Embryonic facial prominence (tissue), 1 donor: ENCODE measurements at regions not wholly inside any gene's neighbourhood (a gene's known extent, or its start where the extent isn't known, plus 50 kb on each side); places are given as distances from the start of the nearest gene placed in this dataset.

Source experiments
- DNase-seq: peaks from one replicate; pipeline ENCODE4 v3.0.0-alpha.2; 2016; ENCODE audit errors: extremely low spot score

DNA sequence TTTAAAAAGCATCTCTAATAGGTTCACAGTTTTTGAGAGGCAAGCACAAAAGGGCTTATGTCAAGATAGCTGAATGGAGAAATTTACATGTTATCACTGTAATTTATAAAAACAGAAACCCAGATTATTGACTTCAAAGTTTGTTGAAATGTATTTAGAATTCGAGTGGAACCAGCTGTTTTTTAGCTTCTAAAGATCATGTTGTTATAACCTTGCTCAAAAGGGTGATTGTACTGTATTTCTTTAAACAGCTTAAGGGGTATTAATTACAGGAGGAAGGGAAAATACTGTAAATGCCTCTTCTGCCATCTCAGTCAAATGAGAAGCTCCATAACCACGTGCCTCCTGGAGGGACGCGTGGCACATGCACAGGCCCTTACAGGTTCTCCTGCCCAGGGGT lies 156.2 kb upstream of the MGMT start:
- DNase-seq, result no peak

DNA sequence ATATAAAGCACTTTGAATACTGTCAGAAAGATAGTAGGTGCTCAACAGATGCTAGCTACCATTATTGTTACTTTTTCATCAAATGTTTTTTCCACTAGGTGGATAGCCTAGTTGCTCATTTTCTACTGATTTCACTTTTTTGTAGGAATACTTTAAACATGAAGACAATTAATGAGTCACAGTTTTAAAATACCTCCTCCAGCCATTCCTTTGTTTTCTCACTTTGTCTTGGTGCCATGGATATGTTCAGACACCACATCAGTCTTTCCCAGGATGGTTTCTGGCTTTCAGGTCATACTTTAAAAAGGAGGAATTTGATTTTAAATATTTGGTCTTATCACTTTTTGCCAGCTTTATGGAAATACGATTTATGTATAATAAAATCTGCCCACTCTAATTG lies 147.1 kb upstream of the MGMT start:
- DNase-seq, result no peak

DNA sequence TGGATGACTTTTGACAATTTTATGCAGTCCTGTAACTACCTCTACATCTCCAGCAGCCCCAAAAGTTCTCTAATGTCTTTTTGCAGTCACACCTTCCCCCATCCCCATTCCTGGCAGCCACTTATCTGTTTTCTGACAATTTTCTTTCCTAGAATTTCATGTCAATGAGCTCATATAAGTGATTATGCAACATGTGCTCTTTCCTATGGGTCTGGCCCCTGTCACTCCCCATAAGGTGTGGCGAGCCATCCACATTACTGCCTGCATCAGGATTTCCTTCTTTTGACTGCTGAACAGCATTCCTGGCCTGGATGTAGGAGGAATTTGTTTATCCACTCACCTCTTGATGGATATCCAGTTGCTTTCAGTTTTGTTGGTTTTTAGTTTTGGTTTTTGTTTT lies 146.7 kb upstream of the MGMT start:
- DNase-seq, result no peak

DNA sequence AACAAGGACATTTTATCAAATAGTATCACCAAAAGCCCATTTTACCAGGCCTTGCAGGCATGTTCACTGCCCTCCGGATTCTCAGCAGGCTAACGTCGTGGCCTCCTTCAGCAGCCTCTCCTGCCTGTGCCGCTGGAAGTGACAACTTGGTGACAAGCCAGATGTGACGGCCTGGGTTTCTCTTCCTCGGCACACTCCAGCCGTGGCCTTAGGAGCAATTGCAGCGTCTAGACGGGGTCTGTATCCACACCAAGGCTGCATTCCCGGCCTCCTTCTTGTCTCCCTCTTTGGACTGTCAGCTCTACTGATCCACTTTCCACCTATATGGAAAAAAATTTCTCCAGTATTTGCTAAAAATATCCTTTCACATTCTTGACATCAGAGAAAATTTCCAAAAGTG lies 145.3 kb upstream of the MGMT start:
- no peak for DNase-seq

DNA sequence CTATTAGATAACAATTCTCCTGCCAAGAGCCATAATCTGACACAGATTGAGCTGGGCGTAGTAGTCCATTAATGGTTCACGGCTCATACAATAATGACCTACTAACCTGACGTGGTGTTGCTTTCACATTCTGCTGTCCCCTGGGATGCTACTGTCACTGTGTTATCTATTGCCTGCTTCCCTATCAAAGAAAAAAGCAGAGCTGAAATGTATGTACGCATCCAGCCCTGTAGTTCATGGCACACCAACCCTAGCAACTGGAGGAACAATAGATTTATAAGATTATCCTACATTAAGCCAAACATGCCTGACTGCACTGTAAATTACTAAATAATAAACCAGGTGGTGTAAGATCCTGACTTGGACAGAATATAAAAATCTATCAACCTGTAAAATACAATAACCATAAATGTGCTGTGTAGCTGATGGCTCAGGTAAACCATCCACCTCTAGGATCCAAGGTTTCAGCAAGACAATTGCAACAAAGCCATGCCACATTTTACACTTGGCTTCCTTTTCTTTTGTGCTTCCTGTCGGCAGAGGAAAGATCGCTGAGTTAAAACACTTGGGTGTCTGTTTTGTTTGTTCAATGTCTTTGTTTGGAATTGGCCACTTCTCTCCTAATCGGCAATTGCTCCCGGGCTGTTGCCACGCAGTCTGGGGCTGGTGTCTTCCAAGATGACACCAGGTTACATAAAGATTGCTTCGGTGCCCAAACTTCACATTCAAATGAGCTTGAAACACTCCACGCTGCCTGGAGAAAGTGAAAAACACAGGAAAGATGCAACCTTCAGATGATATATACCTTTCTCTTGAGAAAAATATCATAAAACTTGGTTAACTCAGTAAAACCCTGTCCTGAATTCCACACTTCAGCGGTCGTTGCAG lies 143.9 kb upstream of the MGMT start:
- DNase-seq, result no peak

DNA sequence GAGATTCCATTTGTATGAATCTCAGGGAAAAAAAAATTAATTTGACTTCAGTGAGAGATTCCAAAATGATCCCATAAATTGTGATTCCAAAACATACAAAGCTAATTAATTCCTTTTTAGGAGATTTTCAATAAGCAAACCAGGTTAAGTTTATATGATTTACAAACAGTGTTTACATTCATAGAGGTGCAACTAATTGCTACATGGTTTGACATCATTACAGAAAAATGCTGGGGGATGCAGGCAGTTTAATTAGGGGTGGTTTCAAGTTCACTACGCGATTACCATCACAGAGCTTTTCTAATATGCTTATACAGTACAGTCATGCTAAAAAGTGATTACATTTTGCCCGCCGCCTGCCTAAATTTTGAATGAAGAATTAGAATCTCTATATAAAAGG lies 143.2 kb upstream of the MGMT start:
- no peak for DNase-seq

DNA sequence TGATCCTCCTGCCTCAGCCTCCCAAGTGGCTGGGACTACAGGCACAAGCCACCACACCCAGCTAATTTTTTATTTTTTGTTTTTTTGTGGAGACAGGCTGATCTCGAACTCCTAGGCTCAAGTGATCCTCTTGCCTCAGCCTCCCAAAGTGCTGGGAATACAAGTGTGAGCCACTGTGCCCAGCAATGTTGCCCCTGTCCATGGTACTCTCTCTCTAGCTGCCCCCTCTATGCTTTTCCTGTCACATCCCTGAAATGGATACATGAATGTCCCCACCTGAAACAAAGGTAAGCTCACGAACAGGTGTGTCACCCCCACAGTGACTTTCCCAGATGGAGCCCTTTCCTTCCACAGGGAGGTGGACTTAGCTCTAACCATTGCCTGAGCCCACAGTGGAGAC lies 141.1 kb upstream of the MGMT start:
- DNase-seq, result no peak

DNA sequence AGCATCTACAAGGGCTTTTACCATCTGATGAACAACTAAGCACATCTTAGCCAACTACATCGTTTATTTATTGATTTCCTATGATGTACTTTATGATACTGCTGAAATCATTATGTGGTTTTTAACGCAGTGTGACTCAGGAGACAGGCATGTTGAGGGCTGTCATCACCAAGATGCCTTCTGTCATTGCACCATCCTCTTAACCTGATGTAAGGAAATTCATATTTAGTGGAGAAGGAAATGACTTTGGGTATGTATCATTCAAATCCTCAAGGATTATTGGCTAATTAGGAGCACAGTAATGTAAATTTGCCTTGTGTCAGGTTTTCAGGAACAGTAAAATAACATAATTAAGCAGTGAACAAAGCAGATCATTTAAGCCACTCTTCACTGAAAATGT lies 138.5 kb upstream of the MGMT start:
- no peak for DNase-seq

DNA sequence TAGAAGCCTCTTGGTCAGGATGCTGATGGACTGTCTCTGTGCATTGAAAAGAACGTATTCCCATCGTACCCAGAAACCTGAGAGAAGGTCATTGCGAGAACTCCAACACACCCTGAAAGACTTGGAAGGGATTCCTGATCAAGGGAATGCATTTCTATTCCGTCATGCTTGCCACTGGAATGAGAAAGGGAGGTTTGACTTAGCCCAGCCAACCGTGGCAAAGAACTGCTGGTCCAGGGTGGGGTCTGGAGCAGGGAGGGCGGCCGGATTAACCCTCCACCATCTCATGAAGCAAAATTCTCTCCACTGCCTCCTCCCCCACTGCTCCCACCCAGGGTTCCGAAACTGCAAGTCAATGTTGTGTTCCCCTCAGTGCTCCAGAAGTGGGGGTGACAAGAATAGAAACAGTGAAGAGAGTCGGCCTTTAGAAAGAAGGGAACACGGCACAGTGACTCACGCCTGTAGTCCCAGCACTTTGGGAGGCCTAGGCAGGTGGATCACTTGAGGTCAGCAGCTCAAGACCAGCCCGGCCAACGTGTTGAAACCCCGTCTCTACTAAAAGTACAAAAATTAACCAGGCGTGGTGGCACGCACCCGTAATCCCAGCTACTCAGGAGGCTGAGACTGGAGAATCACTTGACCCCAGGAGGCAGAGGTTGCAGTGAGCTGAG lies 137.5 kb upstream of the MGMT start:
- no peak for DNase-seq

DNA sequence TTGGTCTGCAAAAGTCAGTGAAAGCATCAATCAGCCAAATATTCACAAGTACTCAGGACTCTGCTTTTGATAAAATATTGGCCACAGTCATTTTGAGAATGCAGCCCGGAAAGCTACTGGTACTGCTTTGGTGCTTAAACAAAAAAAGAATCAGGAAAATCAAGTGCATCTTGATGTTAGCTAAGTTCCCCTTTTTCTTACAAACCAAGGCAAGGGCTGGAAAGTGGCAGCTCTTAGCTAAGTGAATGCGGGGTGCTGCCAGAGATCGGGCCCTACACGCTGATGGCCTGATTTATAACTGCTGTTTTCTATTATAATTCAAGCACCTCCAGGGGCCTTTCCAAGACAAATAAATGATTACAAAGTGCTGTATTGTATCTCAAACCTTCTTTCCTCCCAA lies 136.8 kb upstream of the MGMT start:
- DNase-seq, result no peak

DNA sequence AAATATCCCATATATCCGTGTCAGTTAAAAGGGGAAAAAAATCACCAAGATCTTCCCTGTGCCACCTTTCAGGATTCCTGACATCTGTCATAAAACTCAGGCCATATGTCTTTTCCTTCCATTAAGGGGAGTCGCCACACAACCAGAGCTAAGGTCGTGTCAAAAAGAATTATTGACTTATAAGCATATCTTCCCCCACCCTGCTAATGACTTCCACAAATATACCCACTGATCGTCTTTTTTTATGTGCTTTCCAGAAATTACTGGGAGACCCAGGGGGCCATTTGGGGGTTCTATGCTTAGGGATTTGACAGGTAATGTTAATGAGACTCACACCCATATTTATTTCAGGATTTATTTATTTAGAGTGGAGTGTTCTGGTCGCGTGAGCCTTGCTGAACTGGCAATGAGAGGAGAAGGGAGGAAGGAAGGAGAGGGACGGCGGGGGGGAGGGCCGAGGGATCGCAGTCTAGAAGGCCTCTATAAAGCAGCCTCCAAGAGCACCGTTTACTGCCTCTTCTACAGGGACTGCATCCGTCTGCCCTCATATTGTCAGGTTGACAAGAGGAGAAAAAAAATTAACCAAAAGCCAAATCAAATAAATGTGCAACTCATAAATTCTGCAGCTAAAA lies 135.7 kb upstream of the MGMT start:
- no peak for DNase-seq

DNA sequence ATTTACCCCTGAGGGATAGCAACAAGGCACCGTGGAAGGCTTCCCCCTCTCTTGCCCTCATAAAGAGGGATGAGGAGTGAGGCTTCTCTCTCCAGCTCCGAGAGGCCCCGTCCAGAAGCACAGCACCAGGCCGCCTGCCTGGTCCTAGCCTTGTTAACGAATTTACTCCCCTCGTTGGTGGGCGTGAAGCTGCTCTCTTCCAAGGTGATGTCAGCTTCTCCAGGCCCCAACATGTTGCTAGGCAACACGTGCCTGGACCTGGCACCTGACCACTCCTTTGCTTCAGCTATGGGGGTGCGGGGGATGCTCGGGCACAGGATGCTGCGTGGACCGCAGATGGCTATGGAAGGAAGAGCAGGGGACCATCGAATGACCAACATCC lies 135.2 kb upstream of the MGMT start:
- DNase-seq, result no peak

DNA sequence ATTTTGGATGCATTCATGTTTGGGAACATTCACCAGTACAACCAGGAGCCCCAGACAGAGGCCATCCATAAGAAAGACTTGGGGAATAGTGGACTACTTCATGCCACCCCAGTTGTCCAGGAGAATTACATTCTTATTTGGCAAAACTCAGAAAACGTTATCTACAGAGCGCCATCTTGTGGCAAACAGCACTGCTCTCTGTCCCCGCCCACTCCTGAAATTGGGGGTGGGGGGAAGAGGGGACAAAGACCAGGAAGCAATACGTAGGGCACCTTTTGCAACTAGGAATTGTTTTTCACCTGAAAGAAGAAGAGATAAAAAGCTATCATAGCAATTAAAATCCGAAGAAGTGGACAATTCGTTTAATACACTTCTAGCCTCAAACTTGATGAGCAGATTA lies 134.6 kb upstream of the MGMT start:
- no peak for DNase-seq

DNA sequence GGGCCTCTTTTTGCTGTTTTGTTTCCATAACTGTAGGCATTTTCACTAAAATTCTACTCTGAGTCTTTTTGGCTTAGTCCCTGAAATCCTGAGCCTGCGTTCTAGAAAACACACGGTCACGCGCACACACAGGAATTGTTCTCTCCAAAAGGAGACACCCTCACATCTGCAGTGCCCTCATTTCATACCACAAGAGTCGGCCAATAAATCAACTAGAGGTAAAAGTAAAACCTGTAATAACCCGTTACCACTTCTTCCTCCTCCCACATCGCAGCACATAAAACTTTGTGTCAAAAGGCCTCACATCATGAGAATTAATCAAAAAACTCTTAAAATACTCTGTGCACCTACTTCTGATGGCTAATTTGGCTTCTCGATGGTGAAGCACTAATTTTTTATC lies 133.3 kb upstream of the MGMT start:
- DNase-seq, result no peak

DNA sequence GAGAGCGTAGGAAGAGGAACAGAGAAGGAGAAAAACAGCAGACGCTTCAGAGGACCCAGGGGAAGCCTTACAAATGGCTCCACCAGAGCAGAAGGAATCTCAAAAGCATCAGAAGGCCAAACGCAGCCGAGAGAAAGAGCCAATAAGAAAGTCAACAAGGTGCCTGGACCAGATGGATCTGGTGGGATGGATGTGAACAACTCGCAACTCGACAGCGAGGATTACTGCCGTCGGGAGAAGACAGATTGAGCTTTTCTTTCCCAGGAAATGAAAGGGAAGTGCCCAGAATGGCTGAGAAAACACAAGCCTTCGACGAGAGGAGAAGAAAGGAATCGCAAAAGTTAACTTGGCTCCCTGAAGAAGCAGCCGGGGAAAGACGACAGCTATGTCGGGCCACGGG lies 132.8 kb upstream of the MGMT start:
- DNase-seq, result no peak

DNA sequence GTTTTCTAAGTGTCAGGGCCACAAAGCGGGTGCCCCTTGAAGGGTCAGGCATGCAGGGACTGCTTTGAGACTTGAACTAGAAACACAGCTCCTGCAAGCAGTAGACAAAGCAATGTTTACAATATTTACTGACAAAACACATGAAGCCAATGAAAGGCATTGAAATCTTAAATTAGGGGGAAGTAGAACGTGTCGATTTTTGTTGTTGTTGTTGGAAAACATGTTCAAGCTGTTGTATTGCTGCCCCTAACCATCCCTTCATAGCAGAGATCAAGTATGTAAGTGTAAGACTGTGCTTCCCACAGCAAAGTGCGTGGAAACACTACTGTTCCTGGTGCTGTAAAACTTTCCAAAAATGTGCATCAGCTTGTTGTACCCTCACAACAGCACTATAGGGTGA lies 131.6 kb upstream of the MGMT start:
- DNase-seq, result no peak

DNA sequence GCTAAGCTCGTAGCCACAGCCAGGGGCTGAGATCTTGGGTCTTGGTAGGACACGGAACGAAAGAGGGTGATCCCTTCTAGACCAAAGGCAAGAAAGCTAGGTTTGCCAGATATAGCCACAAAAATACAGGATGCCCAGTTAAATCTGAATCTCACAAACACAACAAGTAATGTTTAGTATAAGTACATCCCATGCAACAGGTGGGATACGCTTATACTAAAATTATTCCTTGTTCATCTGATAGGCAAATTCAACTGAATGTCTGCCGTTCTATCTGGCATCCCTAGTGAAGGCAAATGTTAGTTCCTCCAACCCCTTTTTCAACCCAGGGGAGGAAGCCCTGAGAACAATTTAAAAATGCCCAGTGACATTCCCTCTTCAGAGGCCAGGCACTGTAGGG lies 131.1 kb upstream of the MGMT start:
- no peak for DNase-seq

DNA sequence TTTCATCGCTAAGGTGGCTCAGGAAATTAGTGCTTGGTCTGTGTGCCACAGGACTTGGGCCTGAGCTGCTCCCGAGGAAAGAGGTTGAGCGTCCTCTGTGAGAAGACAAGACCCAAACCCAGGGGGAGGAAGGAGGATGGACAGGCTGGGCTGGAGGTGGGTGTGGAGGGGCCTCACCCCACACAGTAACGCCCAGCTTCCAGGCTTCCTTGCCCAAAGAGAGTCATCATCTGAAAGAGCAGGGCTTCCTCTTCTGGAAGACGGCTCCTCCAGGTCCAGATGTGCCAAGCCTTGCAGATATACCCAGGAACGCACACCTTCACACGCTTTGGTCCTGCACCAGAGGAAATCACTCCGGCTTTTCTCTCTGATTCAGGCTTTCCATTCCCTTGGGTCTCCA lies 127.8 kb upstream of the MGMT start:
- DNase-seq, result no peak

DNA sequence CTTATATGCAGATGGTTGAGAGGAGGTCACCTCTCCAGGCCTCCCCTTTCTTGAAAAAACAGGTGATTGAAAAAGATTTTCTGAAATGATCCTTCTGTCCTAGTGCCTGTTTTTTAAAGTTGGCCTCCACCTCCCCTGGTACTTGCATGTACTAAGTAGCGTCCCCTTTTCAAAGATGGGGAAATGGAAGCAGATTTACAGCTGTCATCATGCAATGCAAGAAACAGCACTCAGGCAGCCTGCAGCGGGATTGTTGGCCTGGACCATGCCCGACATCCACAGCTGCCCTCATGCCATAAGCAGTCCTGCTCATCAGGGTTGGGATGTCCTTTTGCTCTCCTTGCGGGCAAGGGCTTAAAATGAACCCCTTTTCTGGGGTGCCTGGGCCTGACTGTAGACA lies 127.2 kb upstream of the MGMT start:
- no peak for DNase-seq

DNA sequence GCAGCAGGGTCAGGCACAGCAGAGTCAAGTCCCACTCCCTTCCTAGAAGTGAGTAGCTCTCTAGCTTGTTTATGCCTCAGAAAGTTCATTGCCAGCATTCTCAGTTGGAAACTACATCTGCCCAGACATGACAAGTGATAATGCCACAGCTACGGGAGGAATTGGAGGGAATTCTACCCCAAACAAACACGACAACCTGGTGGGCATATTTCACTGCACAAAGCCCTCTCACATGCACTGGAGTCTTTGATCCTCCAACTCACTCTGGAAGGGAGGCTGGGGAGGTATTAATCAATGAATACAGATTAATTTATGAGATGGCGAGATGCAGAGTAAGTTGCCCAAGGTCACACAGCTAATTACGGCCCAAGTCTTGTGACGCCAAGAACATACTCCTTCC lies 126.0 kb upstream of the MGMT start:
- DNase-seq, result no peak

DNA sequence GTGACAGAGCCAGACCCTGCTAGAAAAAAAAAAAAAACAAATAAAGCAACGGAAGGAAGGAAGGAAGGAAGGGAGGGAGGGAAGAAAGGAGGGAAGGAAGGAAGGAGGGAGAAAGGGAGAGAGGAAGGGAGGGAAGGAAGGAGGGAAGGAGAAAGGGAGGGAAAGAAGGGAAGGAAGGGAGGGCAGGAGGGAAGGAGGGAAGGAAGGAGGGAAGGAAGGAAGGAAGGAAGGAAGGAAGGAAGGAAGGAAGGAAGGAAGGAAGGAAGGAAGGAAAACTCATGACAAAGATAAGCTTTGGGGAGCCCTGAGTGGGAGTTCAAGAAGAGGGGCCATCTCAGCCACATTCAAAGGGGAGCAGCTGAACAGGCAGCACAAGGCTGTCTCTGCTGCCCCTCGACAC lies 124.7 kb upstream of the MGMT start:
- DNase-seq, result no peak

DNA sequence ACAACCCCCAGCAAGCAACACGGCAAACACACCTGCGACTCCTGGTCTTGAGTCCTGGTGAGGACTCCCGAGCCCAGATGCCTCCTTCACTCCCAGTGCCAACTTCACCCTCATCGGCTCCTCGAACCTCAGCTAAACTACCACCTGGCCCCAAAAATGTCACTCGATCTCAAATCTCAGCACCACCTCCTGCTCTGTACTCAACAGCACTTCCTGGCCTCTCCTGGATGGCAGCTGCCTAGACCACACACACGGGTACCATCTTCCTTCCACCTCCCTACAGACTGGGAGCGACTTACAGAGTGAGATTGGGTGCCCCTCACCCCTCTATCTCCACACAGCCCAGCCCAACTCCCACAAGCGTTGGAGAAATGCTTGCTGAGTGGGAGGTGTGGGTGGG lies 123.9 kb upstream of the MGMT start:
- DNase-seq, result no peak

DNA sequence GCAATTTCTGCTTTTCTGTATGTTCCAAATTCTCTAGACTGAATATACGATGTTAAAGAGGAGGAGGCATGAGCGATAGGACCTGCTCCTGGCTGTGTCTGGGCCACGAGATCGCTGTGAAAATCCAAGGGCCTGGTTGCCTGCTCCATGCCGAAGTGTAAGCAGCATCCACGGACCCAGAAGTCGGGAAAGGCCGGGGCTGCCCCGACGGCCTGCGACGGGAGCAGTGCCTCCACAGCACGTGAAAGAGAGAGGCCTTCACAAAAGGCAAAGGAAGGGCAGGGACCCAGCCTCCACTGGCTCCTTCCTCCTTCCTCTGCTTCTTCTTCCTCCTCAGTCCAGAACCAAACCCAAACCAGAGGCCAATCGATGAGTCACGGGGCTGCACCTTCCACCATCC lies 122.9 kb upstream of the MGMT start:
- no peak for DNase-seq
